B cell (primary cell): ENCODE measurements at regions not wholly inside any gene's neighbourhood (a gene's known extent, or its start where the extent isn't known, plus 50 kb on each side); places are given as distances from the start of the nearest gene placed in this dataset.

Source experiments
- ATAC-seq: fragments of 200-7000 bp; cut with Tn5 transposase; one replicate; pipeline ENCODE4 v1.10.0; 2021; ENCODE audit warnings: low read depth, mild to moderate bottlenecking, moderate number of reproducible peaks, moderate library complexity
- CTCF ChIA-PET: fragments of 350-600 bp; sonication (Branson Sonifier 250); formaldehyde crosslinking; loops from one replicate; lab custom pipeline; 2021; ENCODE audit warnings: antibody characterized with exemption, inconsistent platforms; lab: Charles Lee
- POLR2A ChIA-PET: fragments of 350-600 bp; sonication (Branson Sonifier 250); formaldehyde crosslinking; loops from one replicate; lab custom pipeline; 2021; ENCODE audit warnings: antibody characterized with exemption; lab: Charles Lee
- DNase-seq: peaks from one replicate; pipeline ENCODE4 v3.0.0; 2013
- H2AFZ ChIP-seq: 2 replicates; pipeline ENCODE4 v1.6.1; 2012; ENCODE audit warnings: mild to moderate bottlenecking, low read depth, low read length; ENCODE audit not compliant: insufficient read depth, poor library complexity, severe bottlenecking
- H3K27ac ChIP-seq, 2 donors: 1 replicate in 1 of 2; 2 replicates in 1 of 2; pipeline ENCODE4 v1.5.1; 2012 to 2013; ENCODE audit warnings: low read length in 2 of 2, mild to moderate bottlenecking in 2 of 2, moderate library complexity in 1 of 2
- H3K27me3 ChIP-seq, 4 experiments: fragments of 200-600 bp in 1 of 4; sonication (generic) in 1 of 4; replicated peaks in 1 of 4; 1 replicate in 2 of 4; 2 replicates in 2 of 4; pipeline versions ENCODE4 v1.6.1 to v1.7.0; 2013 to 2016; ENCODE audit warnings: low read length in 3 of 4, mild to moderate bottlenecking in 2 of 4, mixed read lengths in 1 of 4, moderate library complexity in 1 of 4; ENCODE audit not compliant: insufficient read depth in 4 of 4, control insufficient read depth in 3 of 4; ENCODE audit errors: control extremely low read depth in 1 of 4
- H3K36me3 ChIP-seq, 2 experiments: replicated peaks in 1 of 2; 1 replicate in 1 of 2; 2 replicates in 1 of 2; pipeline versions ENCODE4 v1.6.1 to v1.7.1; 2013; ENCODE audit warnings: low read length in 1 of 2; ENCODE audit not compliant: insufficient read depth in 2 of 2, control insufficient read depth in 1 of 2; ENCODE audit errors: control extremely low read depth in 1 of 2, extremely low read depth in 1 of 2
- H3K4me1 ChIP-seq, 2 donors: fragments of 200-600 bp in 1 of 2; sonication (generic) in 1 of 2; 1 replicate in 1 of 2; 2 replicates in 1 of 2; pipeline versions ENCODE4 v1.5.1 to v1.6.1; 2013 to 2017; ENCODE audit warnings: low read length in 2 of 2; ENCODE audit not compliant: control insufficient read depth in 2 of 2, insufficient read depth in 2 of 2
- H3K4me2 ChIP-seq: replicated peaks from 2 replicates; pipeline ENCODE3; 2012; ENCODE audit warnings: mild to moderate bottlenecking, low read depth, low read length; ENCODE audit not compliant: poor library complexity, severe bottlenecking
- H3K4me3 ChIP-seq, 5 experiments: fragments of 200-600 bp in 1 of 5; sonication (generic) in 1 of 5; 1 replicate in 3 of 5; 2 replicates in 2 of 5; pipeline versions ENCODE4 v1.5.1 to v1.7.0; 2011 to 2016; ENCODE audit warnings: low read length in 4 of 5, mild to moderate bottlenecking in 4 of 5, low read depth in 2 of 5, control low read depth in 1 of 5, moderate library complexity in 1 of 5; ENCODE audit not compliant: insufficient read depth in 1 of 5; ENCODE audit errors: control extremely low read depth in 1 of 5, extremely low read depth in 1 of 5
- H3K79me2 ChIP-seq: fragments of 200-600 bp; sonication (generic); one replicate; pipeline ENCODE4 v1.6.0; 2016; ENCODE audit warnings: low read length; ENCODE audit not compliant: control insufficient read depth, insufficient read depth
- H3K9ac ChIP-seq: fragments of 200-600 bp; sonication (generic); 2 replicates; pipeline ENCODE4 v1.6.1; 2017; ENCODE audit warnings: mild to moderate bottlenecking, low read length, moderate library complexity
- H3K9me3 ChIP-seq, 3 donors: one replicate each; pipeline versions ENCODE4 v1.6.1 to v1.7.1; 2013; ENCODE audit warnings: low read length in 2 of 3; ENCODE audit not compliant: control insufficient read depth in 2 of 3, insufficient read depth in 1 of 3; ENCODE audit errors: control extremely low read depth in 1 of 3
- H4K20me1 ChIP-seq: 2 replicates; pipeline ENCODE4 v1.6.0; 2012; ENCODE audit warnings: mild to moderate bottlenecking, low read length; ENCODE audit not compliant: insufficient read depth, control insufficient read depth, poor library complexity, severe bottlenecking
- H3K27ac Mint-ChIP-seq: one replicate; pipeline ENCODE4 v1.8.0; 2021; ENCODE audit warnings: mixed read lengths
- H3K27me3 Mint-ChIP-seq: one replicate; pipeline ENCODE4 v1.8.0; 2021; ENCODE audit warnings: mixed read lengths
- H3K4me1 Mint-ChIP-seq: one replicate; pipeline ENCODE4 v1.8.0; 2021; ENCODE audit warnings: mixed read lengths
- H3K4me3 Mint-ChIP-seq: one replicate; pipeline ENCODE4 v1.8.0; 2021; ENCODE audit warnings: mixed read lengths
- H3K9me3 Mint-ChIP-seq: one replicate; pipeline ENCODE4 v1.8.0; 2022; ENCODE audit warnings: mixed read lengths; ENCODE audit not compliant: insufficient read depth
- CTCF ChIP-seq: fragments of 200-600 bp; IDR thresholded peaks from one replicate; pipeline ENCODE4 v1.8.0; 2022; ENCODE audit warnings: antibody characterized with exemption, mild to moderate bottlenecking
- EZH2 ChIP-seq: IDR thresholded peaks from 2 replicates; pipeline ENCODE4 v1.6.1; 2012; ENCODE audit warnings: borderline replicate concordance, low read depth, mild to moderate bottlenecking, moderate library complexity, low read length; ENCODE audit not compliant: insufficient read depth, poor library complexity, severe bottlenecking
- WGBS: methylation state at CpG from one replicate; pipeline ENCODE4 v1.1.5; 2013; ENCODE audit warnings: missing lambda C conversion rate; ENCODE audit not compliant: insufficient coverage; 5-methylcytosine and 5-hydroxymethylcytosine counted together
- intact Hi-C: fragments of 100-400 bp; cut with micrococcal nuclease; formaldehyde crosslinking; loops from one replicate; pipeline ENCODE4 v1.10.0; 2022

GRCh38 chr6:113220832-113221231, 636.3 kb upstream of the MARCKS start:
- H3K4me1 Mint-ChIP-seq = no peaks in the 10 kb centered on the region
- intact Hi-C loops = no loop called here
- no peaks in the 10 kb centered on the region for H3K36me3 ChIP-seq
- H3K9me3 Mint-ChIP-seq = no peaks in the 10 kb centered on the region
- no CpG with 5 or more reads among the region's 2 CpGs for WGBS
- H3K9ac ChIP-seq = no peak overlapping the region
- peaks cover 0 to 6% (median 0%) of the 10 kb centered on the region in 3 donors for H3K9me3 ChIP-seq
- no peak overlapping the region for H3K27ac Mint-ChIP-seq
- H3K4me2 ChIP-seq = no peak overlapping the region
- peaks cover 0 to 2% (median 0%) of the 10 kb centered on the region in 4 experiments for H3K27me3 ChIP-seq
- POLR2A ChIA-PET = no interaction called here
- no peak overlapping the region for H3K4me3 Mint-ChIP-seq
- no peaks in the 10 kb centered on the region for H3K79me2 ChIP-seq
- DNase-seq (no peak), ATAC-seq (no peak)
- no peak overlapping the region for H3K4me3 ChIP-seq
- H3K4me1 ChIP-seq = no peaks in the 10 kb centered on the region
- H3K27ac ChIP-seq = no peak overlapping the region
- H3K27me3 Mint-ChIP-seq = peaks cover 7% of the 10 kb centered on the region
- TF ChIP-seq EZH2 (no peak), CTCF (no peak)
- CTCF ChIA-PET = no interaction called here
- H4K20me1 ChIP-seq = no peaks in the 10 kb centered on the region
- no peak overlapping the region for H2AFZ ChIP-seq

GRCh38 chr6:113221850-113222249, 635.3 kb upstream of the MARCKS start:
- Histone ChIP-seq H3K79me2 (no peaks in the 10 kb centered on the region), H3K36me3 (no peaks in the 10 kb centered on the region), H3K9me3 (peaks cover 0 to 6% (median 0%) of the 10 kb centered on the region in 3 donors), H2AFZ (no peak overlapping the region), H3K27me3 (peaks cover 0 to 2% (median 0%) of the 10 kb centered on the region in 4 experiments), H3K4me3 (no peak overlapping the region), H3K4me1 (no peaks in the 10 kb centered on the region), H4K20me1 (no peaks in the 10 kb centered on the region), H3K4me2 (no peak overlapping the region), H3K9ac (no peak overlapping the region), H3K27ac (no peak overlapping the region)
- TF ChIP-seq EZH2 (no peak), CTCF (no peak)
- no peak overlapping the region for H3K27ac Mint-ChIP-seq
- WGBS = 90% methylated on average over 20 of the region's 20 CpGs
- no peaks in the 10 kb centered on the region for H3K9me3 Mint-ChIP-seq
- POLR2A ChIA-PET = no interaction called here
- H3K27me3 Mint-ChIP-seq = peaks cover 7% of the 10 kb centered on the region
- DNase-seq (no peak), ATAC-seq (no peak)
- intact Hi-C loops = no loop called here
- no peak overlapping the region for H3K4me3 Mint-ChIP-seq
- H3K4me1 Mint-ChIP-seq = no peaks in the 10 kb centered on the region
- CTCF ChIA-PET = no interaction called here
